HTR-8/SVneo (cell line): ENCODE measurements at regions not wholly inside any gene's neighbourhood (a gene's known extent, or its start where the extent isn't known, plus 50 kb on each side); places are given as distances from the start of the nearest gene placed in this dataset.
"Not testable (repeated sequence)": the region's sequence is repeated elsewhere in the genome, so short reads cannot be mapped to it uniquely, and the experiment has no call there.

ENCODE experiments used
- DNase-seq: peaks from one replicate; pipeline ENCODE4 v3.0.0; 2011; ENCODE audit warnings: low spot score, mixed read lengths; ENCODE audit not compliant: insufficient read length
- FAIRE-seq: peaks from 2 replicates; lab custom pipeline; 2011; peaks lifted over from hg19 to GRCh38; lab: Jason Lieb, UNC

- FAIRE-seq (no peak), DNase-seq (no peak)
Measured at GRCh38 chr3:94314218-94314883, 251.5 kb downstream of the NSUN3 start.

- FAIRE-seq = no peak
- DNase-seq = no peak
Measured at GRCh38 chr3:94317017-94317416, 254.2 kb downstream of the NSUN3 start.

GRCh38 chr3:94323596-94323995 is 260.7 kb downstream of the NSUN3 start:
- FAIRE-seq (no peak), DNase-seq (no peak)

- DNase-seq (no peak), FAIRE-seq (no peak)
Measured at GRCh38 chr3:94331831-94332230, 269.0 kb downstream of the NSUN3 start.

GRCh38 chr3:94336046-94336753 is 273.3 kb downstream of the NSUN3 start:
- FAIRE-seq (no peak), DNase-seq (peak; percentile 31)

- FAIRE-seq (no peak), DNase-seq (no peak)
Measured at GRCh38 chr3:94345101-94345500, 282.2 kb downstream of the NSUN3 start.

- FAIRE-seq = no peak
Measured at GRCh38 chr3:94349310-94349878, 286.5 kb downstream of the NSUN3 start.

GRCh38 chr3:94356581-94356980 is 293.7 kb downstream of the NSUN3 start:
- DNase-seq (no peak), FAIRE-seq (no peak)

More at GRCh38 chr3:94349310-94349878, 286.5 kb downstream of the NSUN3 start:
- no peak for DNase-seq

- FAIRE-seq = no peak
- DNase-seq = no peak
Measured at GRCh38 chr3:94359996-94360395, 297.1 kb downstream of the NSUN3 start.

- FAIRE-seq (no peak), DNase-seq (no peak)
Measured at GRCh38 chr3:94360987-94361386, 298.1 kb downstream of the NSUN3 start.

- FAIRE-seq (no peak), DNase-seq (no peak)
Measured at GRCh38 chr3:94362393-94362792, 299.5 kb downstream of the NSUN3 start.

- DNase-seq (no peak), FAIRE-seq (no peak)
Measured at GRCh38 chr3:94365006-94365405, 302.1 kb downstream of the NSUN3 start.

GRCh38 chr3:94372026-94372425 is 309.2 kb downstream of the NSUN3 start:
- no peak for FAIRE-seq
- DNase-seq = no peak

- no peak for DNase-seq
- FAIRE-seq = no peak
Measured at GRCh38 chr3:94373456-94373855, 310.6 kb downstream of the NSUN3 start.

GRCh38 chr3:94374439-94375161 is 311.7 kb downstream of the NSUN3 start:
- FAIRE-seq = no peak
- no peak for DNase-seq

GRCh38 chr3:94377123-94377696 is 314.3 kb downstream of the NSUN3 start:
- not testable (repeated sequence) for FAIRE-seq, DNase-seq

GRCh38 chr3:94377863-94378262 is 315.0 kb downstream of the NSUN3 start:
- not testable (repeated sequence) for DNase-seq, FAIRE-seq

GRCh38 chr3:94378322-94378721 is 315.5 kb downstream of the NSUN3 start:
- DNase-seq (no peak), FAIRE-seq (no peak)

GRCh38 chr3:94379264-94379663 is 316.4 kb downstream of the NSUN3 start:
- DNase-seq = no peak
- no peak for FAIRE-seq

GRCh38 chr3:94394885-94395284 is 332.0 kb downstream of the NSUN3 start:
- FAIRE-seq (peak; percentile 40), DNase-seq (no peak)
